A549 (cell line): ENCODE measurements at regions not wholly inside any gene's neighbourhood (a gene's known extent, or its start where the extent isn't known, plus 50 kb on each side); places are given as distances from the start of the nearest gene placed in this dataset.
A peak's percentile ranks its signal among the peaks of the same experiment; 100 is the strongest.

Source experiments
- ATAC-seq, 2 experiments: fragments of 200-7000 bp in 1 of 2; fragments of >200 bp in 1 of 2; cut with Nextera tagmentation in 1 of 2; cut with Tn5 transposase in 1 of 2; 3 replicates each; pipeline versions ENCODE4 v1.8.0 to v1.9.1; 2018 to 2020; ENCODE audit warnings: mild to moderate bottlenecking in 1 of 2, moderate library complexity in 1 of 2
- CTCF ChIA-PET: fragments of 300-600 bp; sonication (Branson Sonifier 250); formaldehyde crosslinking; extraction: SDS; loops from one replicate; lab custom pipeline; 2021; ENCODE audit warnings: antibody characterized with exemption, inconsistent platforms; lab: Yijun Ruan, JAX
- POLR2A ChIA-PET: fragments of 350-600 bp; formaldehyde crosslinking; extraction: SDS; loops from one replicate; lab custom pipeline; 2021; ENCODE audit warnings: antibody characterized with exemption, inconsistent platforms; lab: Yijun Ruan, JAX
- DNase-seq, 2 experiments: peaks; one replicate each; pipeline versions ENCODE4 v3.0.0 to v3.0.0-alpha.2; 2011 to 2016; ENCODE audit warnings: low read depth in 1 of 2, low spot score in 1 of 2
- FAIRE-seq: peaks from 2 replicates; lab custom pipeline; 2011; peaks lifted over from hg19 to GRCh38; lab: Jason Lieb, UNC
- H3K27ac ChIP-seq, 2 experiments: fragments of >200 bp; sonication (Bioruptor Twin); formaldehyde crosslinking; 3 replicates each; pipeline ENCODE4 v1.5.1; 2016 to 2017
- H3K4me1 ChIP-seq: fragments of >200 bp; sonication (Bioruptor Twin); formaldehyde crosslinking; 3 replicates; pipeline ENCODE4 v1.6.1; 2016
- H3K4me2 ChIP-seq: fragments of >200 bp; sonication (Bioruptor Twin); formaldehyde crosslinking; 3 replicates; pipeline ENCODE4 v1.6.1; 2016
- H3K4me3 ChIP-seq: fragments of >200 bp; sonication (Bioruptor Twin); formaldehyde crosslinking; 3 replicates; pipeline ENCODE4 v1.5.1; 2016
- H3K9me3 ChIP-seq: fragments of >200 bp; sonication (Bioruptor Twin); formaldehyde crosslinking; 3 replicates; pipeline ENCODE4 v1.6.1; 2016
- BHLHE40 ChIP-seq: IDR thresholded peaks from 2 replicates; pipeline ENCODE4 v1.6.1; 2012; ENCODE audit warnings: low read depth, low read length, inconsistent platforms
- CBX8 ChIP-seq: fragments of 200-600 bp; sonication (generic); IDR thresholded peaks from 2 replicates; pipeline ENCODE4 v1.6.1; 2016
- CHD2 ChIP-seq: fragments of 150-350 bp; IDR thresholded peaks from 2 replicates; pipeline ENCODE4 v1.6.1; 2014; ENCODE audit warnings: low read length; ENCODE audit not compliant: partially characterized antibody
- EP300 ChIP-seq, 2 experiments: fragments of >200 bp; sonication (Bioruptor Twin); formaldehyde crosslinking; IDR thresholded peaks; 2 replicates in 1 of 2; 3 replicates in 1 of 2; pipeline ENCODE4 v1.6.1; 2016 to 2017
- FOSL2 ChIP-seq, 2 experiments: fragments of 450-650 bp in 1 of 2; fragments of >200 bp in 1 of 2; sonication (Bioruptor Twin) in 1 of 2; formaldehyde crosslinking; IDR thresholded peaks; 2 replicates each; pipeline versions ENCODE4 v1.5.0 to v1.6.1; 2016 to 2020; ENCODE audit warnings: mild to moderate bottlenecking in 1 of 2, moderate library complexity in 1 of 2
- HDAC2 ChIP-seq: fragments of 200-600 bp; sonication (generic); IDR thresholded peaks from 2 replicates; pipeline ENCODE4 v1.6.1; 2016
- MAFK ChIP-seq: fragments of 450-650 bp; IDR thresholded peaks from 2 replicates; pipeline ENCODE4 v1.6.1; 2014; ENCODE audit not compliant: partially characterized antibody
- RARB ChIP-seq: fragments of 250-450 bp; sonication (Bioruptor Pico); IDR thresholded peaks from 2 replicates; pipeline ENCODE4 v1.8.0; 2021; ENCODE audit warnings: mild to moderate bottlenecking, moderate library complexity
- WGBS: methylation state at CpG from one replicate; pipeline ENCODE4 v1.1.6; 2017; ENCODE audit errors: missing lambda C conversion rate; 5-methylcytosine and 5-hydroxymethylcytosine counted together
- TF ChIP-seq, protein P1 (sequence below): fragments of 250-450 bp; sonication (Bioruptor Pico); IDR thresholded peaks from 2 replicates; pipeline ENCODE4 v1.5.0; 2021; ENCODE audit warnings: mild to moderate bottlenecking, moderate library complexity, borderline replicate concordance
- TF ChIP-seq, protein P2 (sequence below): IDR thresholded peaks from 2 replicates; pipeline ENCODE4 v1.6.1; 2012

DNA sequence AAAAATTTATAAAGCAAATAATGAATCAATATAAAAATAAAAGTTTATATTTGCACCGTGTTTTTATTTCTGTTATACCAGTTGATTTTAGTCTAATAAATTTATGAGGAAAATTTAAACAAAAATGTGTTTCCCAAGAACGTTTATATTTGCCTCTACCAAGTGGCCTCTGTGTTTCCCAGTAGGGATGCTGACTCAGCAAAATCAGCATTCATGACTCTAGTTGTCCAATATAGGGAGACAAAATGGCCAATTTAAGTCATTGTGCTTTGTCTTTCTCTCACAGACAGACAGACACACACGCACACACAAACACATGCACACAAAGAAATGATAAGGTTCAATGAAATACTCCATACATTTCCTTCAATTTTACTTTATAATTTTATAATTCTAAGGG lies 942.5 kb upstream of the ZWINT start:
- DNase-seq (no peak), ATAC-seq (no peak), FAIRE-seq (no peak)
- no peak overlapping the region for H3K4me2 ChIP-seq
- no peaks in the 10 kb centered on the region for H3K9me3 ChIP-seq
- POLR2A ChIA-PET, result no interaction called here
- H3K27ac ChIP-seq, result no peak overlapping the region
- 9% methylated on average over 3 of the region's 3 CpGs for WGBS
- H3K4me3 ChIP-seq, result no peak overlapping the region
- no peaks in the 10 kb centered on the region for H3K4me1 ChIP-seq
- CTCF ChIA-PET, result no interaction called here
- TF ChIP-seq MAFK (peak; percentile 97), CBX8 (no peak)
- TF ChIP-seq, all 56 proteins: peak for 1

DNA sequence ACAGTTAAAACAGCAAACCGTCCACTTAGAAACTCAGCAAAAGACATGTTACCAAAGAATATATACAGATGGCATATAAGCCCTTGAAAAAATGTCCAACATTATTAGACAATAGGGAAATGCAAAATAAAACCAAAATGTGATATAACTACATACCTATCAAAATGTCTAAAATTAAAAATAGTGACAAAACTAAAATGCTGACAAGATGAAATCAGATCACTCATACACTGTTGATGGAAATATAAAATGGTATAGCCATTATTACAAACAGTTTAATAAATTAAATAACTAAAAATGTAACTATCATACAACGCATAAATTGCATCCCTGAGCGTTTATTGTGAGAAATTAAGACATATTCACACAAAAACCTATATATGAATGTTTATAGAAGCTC lies 939.7 kb upstream of the ZWINT start:
- H3K27ac ChIP-seq, result no peak overlapping the region
- no peak for TF ChIP-seq RARB (CRISPR knock-in tag)
- peak; percentile 39 for TF ChIP-seq MAFK
- TF ChIP-seq, all 56 proteins: peak for 1
- H3K9me3 ChIP-seq, result no peaks in the 10 kb centered on the region
- no peak for FAIRE-seq
- no peak for ATAC-seq
- H3K4me2 ChIP-seq, result no peak overlapping the region
- H3K4me3 ChIP-seq, result no peak overlapping the region
- WGBS, result 20% methylated on average over 3 of the region's 3 CpGs
- H3K4me1 ChIP-seq, result no peaks in the 10 kb centered on the region
- ChIA-PET POLR2A (no interaction called here), CTCF (interaction anchor here (0.6 to 1.3 kb wide), 2 partner anchors 205 to 813 kb away, joined by 3 read pairs; no protein-coding TSS in a partner anchor)
- DNase-seq, result no peak

DNA sequence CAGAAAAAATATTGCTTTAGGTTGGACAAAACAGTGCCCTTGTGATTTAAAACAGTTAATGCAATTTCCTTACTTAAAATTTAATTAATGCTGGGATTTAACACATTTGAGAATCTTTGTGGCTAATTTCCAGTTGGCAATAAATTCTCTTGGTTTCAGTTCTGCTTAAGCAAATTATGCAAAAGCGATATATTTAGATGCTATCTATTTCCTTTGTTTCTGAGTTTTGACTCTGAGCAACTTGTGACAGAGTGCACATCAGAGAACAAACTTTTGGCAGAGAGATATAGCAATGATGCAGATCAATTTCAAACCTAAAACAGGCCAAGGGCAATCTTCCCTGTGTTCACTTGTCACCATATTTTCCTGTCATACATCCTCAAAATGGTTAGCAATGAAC lies 933.6 kb upstream of the ZWINT start:
- WGBS, result 61% methylated on average over 1 of the region's 1 CpG
- CTCF ChIA-PET, result no interaction called here

DNA sequence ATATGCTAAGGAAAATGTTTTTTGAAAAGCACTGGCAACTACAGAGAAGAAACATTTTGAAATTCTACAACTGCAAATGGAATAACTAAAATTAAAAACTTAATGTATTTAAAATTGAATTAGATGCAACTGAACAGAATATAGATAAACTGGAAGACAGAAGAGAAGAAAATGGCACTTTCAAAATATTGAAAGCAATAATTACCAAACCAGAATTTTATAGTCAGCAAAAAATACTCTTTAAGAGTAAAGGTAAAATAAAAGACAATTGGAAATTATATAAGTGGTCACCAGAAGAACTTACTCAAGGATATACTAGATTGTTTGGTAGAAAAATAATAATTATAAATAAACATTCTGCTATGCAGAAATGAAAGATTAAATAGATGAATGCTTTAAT lies 927.7 kb upstream of the ZWINT start:
- Histone ChIP-seq H3K4me1 (no peaks in the 10 kb centered on the region), H3K4me3 (no peak overlapping the region), H3K9me3 (no peaks in the 10 kb centered on the region), H3K27ac (no peak overlapping the region)
- POLR2A ChIA-PET, result no interaction called here
- FAIRE-seq (no peak), ATAC-seq (no peak), DNase-seq (no peak)
- CTCF ChIA-PET, result no interaction called here
- TF ChIP-seq CHD2 (no peak), EP300 (IDR thresholded peaks at IDR 0.05) (no peak), FOSL2 (IDR thresholded peaks at IDR 0.05) (no peak), FOSL2 (CRISPR knock-in tag; IDR thresholded peaks at IDR 0.05) (no peak)
- TF ChIP-seq, protein P1, sequence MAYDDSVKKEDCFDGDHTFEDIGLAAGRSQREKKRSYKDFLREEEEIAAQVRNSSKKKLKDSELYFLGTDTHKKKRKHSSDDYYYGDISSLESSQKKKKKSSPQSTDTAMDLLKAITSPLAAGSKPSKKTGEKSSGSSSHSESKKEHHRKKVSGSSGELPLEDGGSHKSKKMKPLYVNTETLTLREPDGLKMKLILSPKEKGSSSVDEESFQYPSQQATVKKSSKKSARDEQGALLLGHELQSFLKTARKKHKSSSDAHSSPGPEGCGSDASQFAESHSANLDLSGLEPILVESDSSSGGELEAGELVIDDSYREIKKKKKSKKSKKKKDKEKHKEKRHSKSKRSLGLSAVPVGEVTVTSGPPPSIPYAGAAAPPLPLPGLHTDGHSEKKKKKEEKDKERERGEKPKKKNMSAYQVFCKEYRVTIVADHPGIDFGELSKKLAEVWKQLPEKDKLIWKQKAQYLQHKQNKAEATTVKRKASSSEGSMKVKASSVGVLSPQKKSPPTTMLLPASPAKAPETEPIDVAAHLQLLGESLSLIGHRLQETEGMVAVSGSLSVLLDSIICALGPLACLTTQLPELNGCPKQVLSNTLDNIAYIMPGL (CRISPR knock-in tag), result no peak
- TF ChIP-seq, all 56 proteins: peak for 0
- no peak overlapping the region for H3K4me2 ChIP-seq

More for the DNA sequence above, 933.6 kb upstream of the ZWINT start:
- no peak for ATAC-seq
- Histone ChIP-seq H3K4me3 (no peak overlapping the region), H3K27ac (no peak overlapping the region), H3K4me1 (no peaks in the 10 kb centered on the region), H3K4me2 (no peak overlapping the region), H3K9me3 (no peaks in the 10 kb centered on the region)
- DNase-seq, result no peak
- POLR2A ChIA-PET, result no interaction called here
- TF ChIP-seq, protein P2, sequence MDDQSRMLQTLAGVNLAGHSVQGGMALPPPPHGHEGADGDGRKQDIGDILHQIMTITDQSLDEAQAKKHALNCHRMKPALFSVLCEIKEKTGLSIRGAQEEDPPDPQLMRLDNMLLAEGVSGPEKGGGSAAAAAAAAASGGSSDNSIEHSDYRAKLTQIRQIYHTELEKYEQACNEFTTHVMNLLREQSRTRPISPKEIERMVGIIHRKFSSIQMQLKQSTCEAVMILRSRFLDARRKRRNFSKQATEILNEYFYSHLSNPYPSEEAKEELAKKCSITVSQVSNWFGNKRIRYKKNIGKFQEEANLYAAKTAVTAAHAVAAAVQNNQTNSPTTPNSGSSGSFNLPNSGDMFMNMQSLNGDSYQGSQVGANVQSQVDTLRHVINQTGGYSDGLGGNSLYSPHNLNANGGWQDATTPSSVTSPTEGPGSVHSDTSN, result no peak
- FAIRE-seq, result no peak

DNA sequence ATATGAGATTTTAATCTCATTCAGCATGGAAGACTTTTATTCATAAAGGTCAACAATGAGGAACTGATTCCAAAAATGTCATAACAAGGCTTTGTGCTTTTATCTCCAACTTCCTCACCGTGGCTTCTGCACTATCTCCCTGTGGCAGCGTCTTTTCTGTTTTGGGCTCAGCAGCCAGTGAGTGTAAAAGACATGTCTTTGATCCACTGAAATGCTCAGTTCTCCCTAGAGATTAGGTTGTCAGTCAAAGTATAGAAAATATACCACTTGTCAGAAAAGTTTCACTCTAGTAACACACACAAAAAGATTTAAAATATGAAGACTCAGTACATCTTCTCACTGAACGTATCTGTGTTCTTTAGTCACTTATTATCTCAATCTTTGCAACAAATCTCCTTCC lies 901.8 kb upstream of the ZWINT start:
- CTCF ChIA-PET, result no interaction called here

More for the DNA sequence above, 901.8 kb upstream of the ZWINT start:
- TF ChIP-seq HDAC2, result no peak
- TF ChIP-seq, protein P1 (CRISPR knock-in tag), result no peak
- no peak for TF ChIP-seq BHLHE40
- no peak for TF ChIP-seq CHD2
- no peak overlapping the region for H3K4me3 ChIP-seq
- no peaks in the 10 kb centered on the region for H3K4me1 ChIP-seq
- H3K4me2 ChIP-seq, result no peak overlapping the region
- WGBS, result 5% methylated on average over 3 of the region's 3 CpGs
- POLR2A ChIA-PET, result no interaction called here
- ATAC-seq (no peak), DNase-seq (no peak), FAIRE-seq (no peak)
- H3K9me3 ChIP-seq, result no peaks in the 10 kb centered on the region
- no peak overlapping the region for H3K27ac ChIP-seq
